OCI-LY3 (cell line): ENCODE measurements at regions not wholly inside any gene's neighbourhood (a gene's known extent, or its start where the extent isn't known, plus 50 kb on each side); places are given as distances from the start of the nearest gene placed in this dataset.

ENCODE experiments used
- H2AFZ ChIP-seq: fragments of 200-600, 300-600 bp; shearing (Covaris generic); 2 replicates; pipeline ENCODE4 v1.6.0; 2014; ENCODE audit warnings: antibody characterized with exemption, low read depth, low read length
- H3K27ac ChIP-seq: fragments of 200-600, 300-600 bp; sonication (generic); 2 replicates; pipeline ENCODE4 v1.5.1; 2014; ENCODE audit warnings: mild to moderate bottlenecking, low read length, moderate library complexity, mixed read lengths
- H3K27me3 ChIP-seq: fragments of 200-600, 300-600 bp; sonication (generic); 2 replicates; pipeline ENCODE4 v1.6.1; 2014; ENCODE audit warnings: low read depth, low read length, mixed read lengths
- H3K36me3 ChIP-seq: fragments of 200-600, 300-600 bp; sonication (generic); replicated peaks from 2 replicates; pipeline ENCODE3; 2014; ENCODE audit warnings: low read depth, low read length, mixed read lengths
- H3K4me1 ChIP-seq: fragments of 300-600, 200-600 bp; sonication (generic); 2 replicates; pipeline ENCODE4 v1.6.1; 2014; ENCODE audit warnings: low read length, mixed read lengths
- H3K4me2 ChIP-seq: fragments of 200-600, 300-600 bp; sonication (generic); 2 replicates; pipeline ENCODE4 v1.6.1; 2014; ENCODE audit warnings: low read length, mixed read lengths
- H3K4me3 ChIP-seq: fragments of 300-600, 200-600 bp; sonication (generic); 2 replicates; pipeline ENCODE4 v1.5.1; 2014; ENCODE audit warnings: antibody characterized with exemption, mild to moderate bottlenecking, low read length, moderate library complexity
- H3K79me2 ChIP-seq: fragments of 300-600, 200-600 bp; shearing (Covaris generic); 2 replicates; pipeline ENCODE4 v1.6.1; 2014; ENCODE audit warnings: mild to moderate bottlenecking, low read length, mixed read lengths
- H3K9ac ChIP-seq: fragments of 300-600, 200-600 bp; shearing (Covaris generic); 2 replicates; pipeline ENCODE4 v1.6.0; 2014; ENCODE audit warnings: mild to moderate bottlenecking, low read length, moderate library complexity
- H3K9me3 ChIP-seq: fragments of 200-600, 300-600 bp; shearing (Covaris generic); 2 replicates; pipeline ENCODE4 v1.6.1; 2014; ENCODE audit warnings: low read length, mixed read lengths; ENCODE audit not compliant: insufficient read depth
- H4K20me1 ChIP-seq: fragments of 200-600, 300-600 bp; sonication (generic); 2 replicates; pipeline ENCODE4 v1.6.1; 2016; ENCODE audit warnings: low read length, mixed read lengths; ENCODE audit not compliant: insufficient read depth
- CTCF ChIP-seq: fragments of 200-600, 300-600 bp; sonication (generic); IDR thresholded peaks from 2 replicates; pipeline ENCODE4 v1.5.1; 2014; ENCODE audit warnings: antibody characterized with exemption, low read length, low read depth
- EZH2phosphoT487 ChIP-seq: fragments of 200-600 bp; shearing (Covaris generic); IDR thresholded peaks from 2 replicates; pipeline ENCODE4 v1.6.1; 2018; ENCODE audit warnings: antibody characterized with exemption, mixed run types, low read depth

GRCh38 chr12:126212824-126213223, 1147.6 kb downstream of the AACS start:
- Histone ChIP-seq H3K4me2 (no peak overlapping the region), H3K79me2 (no peaks in the 10 kb centered on the region), H3K27me3 (no peaks in the 10 kb centered on the region), H3K9me3 (no peaks in the 10 kb centered on the region), H3K36me3 (no peaks in the 10 kb centered on the region), H3K27ac (no peak overlapping the region), H4K20me1 (no peaks in the 10 kb centered on the region), H3K4me3 (no peak overlapping the region), H3K4me1 (no peaks in the 10 kb centered on the region), H2AFZ (no peak overlapping the region), H3K9ac (no peak overlapping the region)
- TF ChIP-seq CTCF (no peak), EZH2phosphoT487 (no peak)

GRCh38 chr12:126218697-126219096, 1153.5 kb downstream of the AACS start:
- Histone ChIP-seq H3K4me1 (no peaks in the 10 kb centered on the region), H3K4me2 (no peak overlapping the region), H3K9me3 (no peaks in the 10 kb centered on the region), H3K79me2 (no peaks in the 10 kb centered on the region), H3K36me3 (no peaks in the 10 kb centered on the region), H2AFZ (no peak overlapping the region), H3K27ac (no peak overlapping the region), H3K9ac (no peak overlapping the region), H4K20me1 (no peaks in the 10 kb centered on the region), H3K27me3 (no peaks in the 10 kb centered on the region), H3K4me3 (no peak overlapping the region)
- TF ChIP-seq CTCF (no peak), EZH2phosphoT487 (no peak)

- Histone ChIP-seq H3K9ac (no peak overlapping the region), H3K4me3 (no peak overlapping the region), H3K9me3 (no peaks in the 10 kb centered on the region), H3K27ac (no peak overlapping the region), H3K36me3 (no peaks in the 10 kb centered on the region), H3K79me2 (no peaks in the 10 kb centered on the region), H3K27me3 (no peaks in the 10 kb centered on the region), H4K20me1 (no peaks in the 10 kb centered on the region), H2AFZ (no peak overlapping the region), H3K4me2 (no peak overlapping the region), H3K4me1 (no peaks in the 10 kb centered on the region)
- no peak for TF ChIP-seq EZH2phosphoT487
- TF ChIP-seq CTCF: no peak
These were observed 1153.9 kb downstream of the AACS start for GRCh38 chr12:126219139-126219538.

GRCh38 chr12:126219654-126220279, 1154.5 kb downstream of the AACS start:
- Histone ChIP-seq H2AFZ (no peak overlapping the region), H3K27ac (no peak overlapping the region), H3K9ac (no peak overlapping the region), H3K36me3 (no peaks in the 10 kb centered on the region), H3K4me1 (no peaks in the 10 kb centered on the region), H4K20me1 (no peaks in the 10 kb centered on the region), H3K79me2 (no peaks in the 10 kb centered on the region), H3K4me3 (no peak overlapping the region), H3K4me2 (no peak overlapping the region), H3K27me3 (no peaks in the 10 kb centered on the region), H3K9me3 (no peaks in the 10 kb centered on the region)
- no peak for TF ChIP-seq CTCF
- no peak for TF ChIP-seq EZH2phosphoT487
